HL-60 (cell line): ENCODE measurements at regions not wholly inside any gene's neighbourhood (a gene's known extent, or its start where the extent isn't known, plus 50 kb on each side); places are given as distances from the start of the nearest gene placed in this dataset.

Source experiments
- DNase-seq, 2 experiments: peaks; one replicate each; pipeline ENCODE4 v3.0.0-alpha.2; 2010 to 2020; ENCODE audit warnings: low read depth in 1 of 2, low spot score in 1 of 2
- H3K27ac ChIP-seq: fragments of 250-450 bp; sonication (Bioruptor Pico); replicated peaks from 2 replicates; pipeline ENCODE4 v1.5.1; 2020; ENCODE audit warnings: mild to moderate bottlenecking, moderate library complexity
- H3K27me3 ChIP-seq: fragments of 250-450 bp; sonication (Bioruptor Pico); 2 replicates; pipeline ENCODE4 v1.5.1; 2021; ENCODE audit warnings: mild to moderate bottlenecking, moderate library complexity; ENCODE audit not compliant: insufficient read depth, poor library complexity, severe bottlenecking
- H3K4me3 ChIP-seq: replicated peaks from 2 replicates; pipeline ENCODE4 v1.5.1; 2011; ENCODE audit warnings: mild to moderate bottlenecking, control low read depth, low read length; ENCODE audit not compliant: insufficient read depth
- GABPA ChIP-seq: IDR thresholded peaks from 2 replicates; pipeline ENCODE4 v1.6.1; 2012; ENCODE audit warnings: low read depth
- POLR2AphosphoS5 ChIP-seq: IDR thresholded peaks from 2 replicates; pipeline ENCODE4 v1.6.1; 2012; ENCODE audit warnings: low read depth
- SPI1 ChIP-seq: IDR thresholded peaks from 2 replicates; pipeline ENCODE4 v1.6.1; 2012; ENCODE audit warnings: low read depth, mild to moderate bottlenecking, borderline replicate concordance
- TF ChIP-seq, protein P1 (sequence below): IDR thresholded peaks from one replicate; pipeline ENCODE4 v1.5.1; 2011; ENCODE audit warnings: low read length, control low read depth, inconsistent platforms; ENCODE audit not compliant: insufficient read depth
- TF ChIP-seq, protein P2 (sequence below): IDR thresholded peaks from 2 replicates; pipeline ENCODE4 v1.6.1; 2012; ENCODE audit warnings: low read depth; ENCODE audit not compliant: insufficient replicate concordance

DNA sequence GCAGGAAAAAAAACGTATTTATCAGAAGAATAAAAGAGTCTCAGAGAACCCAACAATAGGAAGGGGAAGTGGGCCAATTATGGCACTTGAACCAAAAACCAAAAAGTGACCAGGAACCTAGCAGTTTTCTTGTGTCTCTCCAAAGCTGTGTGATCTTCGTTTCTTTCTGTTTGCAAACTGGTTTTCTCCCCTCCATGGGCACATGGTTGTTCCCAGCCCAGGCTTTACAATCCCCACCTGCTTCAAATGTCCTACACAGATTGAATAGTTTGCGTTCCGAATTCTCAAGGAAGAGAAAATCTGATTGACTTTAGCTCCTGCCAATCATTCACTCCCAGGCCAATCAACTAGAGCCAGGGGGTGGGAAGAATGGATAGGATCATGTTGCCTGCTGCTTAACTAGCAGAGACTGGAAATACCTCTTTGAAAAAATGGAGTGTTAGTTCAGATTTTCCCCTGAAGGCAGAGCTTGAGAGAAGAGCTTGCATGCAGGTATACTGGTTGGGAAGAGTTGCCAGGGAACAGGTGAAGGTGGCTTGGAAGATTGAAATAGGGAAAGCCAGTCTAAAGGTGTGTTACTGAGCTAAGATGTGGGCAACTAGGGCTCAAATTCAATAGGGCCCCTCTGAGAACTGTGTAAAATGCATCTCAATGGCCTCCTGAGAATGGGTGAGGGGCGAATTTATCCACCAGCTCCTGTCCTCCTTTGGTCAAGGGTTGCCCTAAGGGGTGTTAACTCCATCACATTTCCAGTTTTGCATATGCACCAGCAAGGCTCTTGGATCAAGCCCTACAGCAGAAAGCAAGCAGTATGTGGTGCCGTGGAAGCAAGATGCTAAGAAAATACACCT is 106.4 kb upstream of the SRRM4 start:
- no peak for DNase-seq
- no peaks in the 10 kb centered on the region for H3K27me3 ChIP-seq
- TF ChIP-seq, protein P1, sequence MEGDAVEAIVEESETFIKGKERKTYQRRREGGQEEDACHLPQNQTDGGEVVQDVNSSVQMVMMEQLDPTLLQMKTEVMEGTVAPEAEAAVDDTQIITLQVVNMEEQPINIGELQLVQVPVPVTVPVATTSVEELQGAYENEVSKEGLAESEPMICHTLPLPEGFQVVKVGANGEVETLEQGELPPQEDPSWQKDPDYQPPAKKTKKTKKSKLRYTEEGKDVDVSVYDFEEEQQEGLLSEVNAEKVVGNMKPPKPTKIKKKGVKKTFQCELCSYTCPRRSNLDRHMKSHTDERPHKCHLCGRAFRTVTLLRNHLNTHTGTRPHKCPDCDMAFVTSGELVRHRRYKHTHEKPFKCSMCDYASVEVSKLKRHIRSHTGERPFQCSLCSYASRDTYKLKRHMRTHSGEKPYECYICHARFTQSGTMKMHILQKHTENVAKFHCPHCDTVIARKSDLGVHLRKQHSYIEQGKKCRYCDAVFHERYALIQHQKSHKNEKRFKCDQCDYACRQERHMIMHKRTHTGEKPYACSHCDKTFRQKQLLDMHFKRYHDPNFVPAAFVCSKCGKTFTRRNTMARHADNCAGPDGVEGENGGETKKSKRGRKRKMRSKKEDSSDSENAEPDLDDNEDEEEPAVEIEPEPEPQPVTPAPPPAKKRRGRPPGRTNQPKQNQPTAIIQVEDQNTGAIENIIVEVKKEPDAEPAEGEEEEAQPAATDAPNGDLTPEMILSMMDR: no peak
- no peak for TF ChIP-seq SPI1
- TF ChIP-seq POLR2AphosphoS5: no peak
- no peak for TF ChIP-seq GABPA
- TF ChIP-seq, protein P2, sequence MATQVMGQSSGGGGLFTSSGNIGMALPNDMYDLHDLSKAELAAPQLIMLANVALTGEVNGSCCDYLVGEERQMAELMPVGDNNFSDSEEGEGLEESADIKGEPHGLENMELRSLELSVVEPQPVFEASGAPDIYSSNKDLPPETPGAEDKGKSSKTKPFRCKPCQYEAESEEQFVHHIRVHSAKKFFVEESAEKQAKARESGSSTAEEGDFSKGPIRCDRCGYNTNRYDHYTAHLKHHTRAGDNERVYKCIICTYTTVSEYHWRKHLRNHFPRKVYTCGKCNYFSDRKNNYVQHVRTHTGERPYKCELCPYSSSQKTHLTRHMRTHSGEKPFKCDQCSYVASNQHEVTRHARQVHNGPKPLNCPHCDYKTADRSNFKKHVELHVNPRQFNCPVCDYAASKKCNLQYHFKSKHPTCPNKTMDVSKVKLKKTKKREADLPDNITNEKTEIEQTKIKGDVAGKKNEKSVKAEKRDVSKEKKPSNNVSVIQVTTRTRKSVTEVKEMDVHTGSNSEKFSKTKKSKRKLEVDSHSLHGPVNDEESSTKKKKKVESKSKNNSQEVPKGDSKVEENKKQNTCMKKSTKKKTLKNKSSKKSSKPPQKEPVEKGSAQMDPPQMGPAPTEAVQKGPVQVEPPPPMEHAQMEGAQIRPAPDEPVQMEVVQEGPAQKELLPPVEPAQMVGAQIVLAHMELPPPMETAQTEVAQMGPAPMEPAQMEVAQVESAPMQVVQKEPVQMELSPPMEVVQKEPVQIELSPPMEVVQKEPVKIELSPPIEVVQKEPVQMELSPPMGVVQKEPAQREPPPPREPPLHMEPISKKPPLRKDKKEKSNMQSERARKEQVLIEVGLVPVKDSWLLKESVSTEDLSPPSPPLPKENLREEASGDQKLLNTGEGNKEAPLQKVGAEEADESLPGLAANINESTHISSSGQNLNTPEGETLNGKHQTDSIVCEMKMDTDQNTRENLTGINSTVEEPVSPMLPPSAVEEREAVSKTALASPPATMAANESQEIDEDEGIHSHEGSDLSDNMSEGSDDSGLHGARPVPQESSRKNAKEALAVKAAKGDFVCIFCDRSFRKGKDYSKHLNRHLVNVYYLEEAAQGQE: no peak
- no peak overlapping the region for H3K27ac ChIP-seq
- no peak overlapping the region for H3K4me3 ChIP-seq

DNA sequence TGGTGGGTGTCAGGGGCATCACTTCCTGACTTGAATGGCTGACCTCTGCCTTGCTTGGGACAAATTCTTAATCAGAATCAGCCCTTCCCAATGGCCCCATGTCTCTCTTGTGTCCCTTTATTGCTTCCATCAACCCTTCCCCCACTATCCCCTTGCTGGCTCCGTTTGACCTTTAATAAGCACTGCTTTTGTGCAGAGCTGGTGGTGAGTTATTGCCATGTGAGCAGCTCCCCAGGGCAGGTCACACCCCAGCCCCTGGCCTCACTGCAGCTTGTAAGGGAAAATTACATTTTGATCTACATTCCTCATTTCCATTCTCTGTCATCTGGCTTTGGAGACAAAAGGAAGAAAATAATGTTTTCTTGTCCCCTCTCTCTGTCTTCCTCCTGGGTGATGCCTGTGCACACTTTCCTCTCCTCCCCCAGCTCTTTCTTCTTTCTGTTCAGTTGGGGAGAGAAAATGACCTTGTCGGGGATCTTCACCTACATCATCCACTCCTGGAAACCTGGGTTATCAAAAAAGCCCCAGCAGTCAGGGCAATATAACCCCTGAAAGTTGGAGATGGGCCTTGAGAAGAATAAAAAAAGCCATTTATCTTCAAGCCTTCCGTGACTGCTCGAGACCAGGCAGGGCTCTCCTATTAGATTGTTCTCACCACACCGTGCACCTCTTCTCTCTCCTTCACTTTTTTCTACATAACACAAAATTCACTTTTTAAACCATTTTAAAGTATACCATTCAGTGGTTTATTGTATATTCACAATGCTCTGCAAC is 100.4 kb upstream of the SRRM4 start:
- TF ChIP-seq, protein P2: no peak
- TF ChIP-seq, protein P1: no peak
- TF ChIP-seq SPI1: no peak
- no peak for TF ChIP-seq GABPA
- TF ChIP-seq POLR2AphosphoS5: no peak
- no peak for DNase-seq
- no peak overlapping the region for H3K27ac ChIP-seq

DNA sequence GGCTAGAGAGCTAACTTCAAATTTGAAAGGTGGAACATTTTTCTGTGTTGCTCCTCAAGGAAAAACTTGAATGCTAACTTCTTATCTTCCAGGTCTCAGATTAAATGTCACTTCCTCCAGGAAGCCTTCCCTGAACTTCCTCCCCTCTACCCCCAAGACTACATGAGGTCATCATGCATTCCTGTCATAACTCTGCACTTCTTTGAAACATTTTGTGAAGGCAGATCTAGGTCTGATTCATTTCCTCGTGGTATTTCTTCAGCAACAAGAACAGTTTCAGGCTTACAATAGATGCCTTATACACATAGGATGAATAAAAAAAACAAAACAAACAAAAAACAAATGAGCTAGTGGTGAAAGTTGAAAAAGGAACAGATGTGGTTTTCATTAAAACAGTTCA is 97.1 kb upstream of the SRRM4 start:
- Histone ChIP-seq H3K4me3 (no peak overlapping the region), H3K27me3 (no peaks in the 10 kb centered on the region), H3K27ac (no peak overlapping the region)
- no peak for DNase-seq
- no peak for TF ChIP-seq GABPA

More for the DNA sequence above, 100.4 kb upstream of the SRRM4 start:
- Histone ChIP-seq H3K27me3 (no peaks in the 10 kb centered on the region), H3K4me3 (no peak overlapping the region)

DNA sequence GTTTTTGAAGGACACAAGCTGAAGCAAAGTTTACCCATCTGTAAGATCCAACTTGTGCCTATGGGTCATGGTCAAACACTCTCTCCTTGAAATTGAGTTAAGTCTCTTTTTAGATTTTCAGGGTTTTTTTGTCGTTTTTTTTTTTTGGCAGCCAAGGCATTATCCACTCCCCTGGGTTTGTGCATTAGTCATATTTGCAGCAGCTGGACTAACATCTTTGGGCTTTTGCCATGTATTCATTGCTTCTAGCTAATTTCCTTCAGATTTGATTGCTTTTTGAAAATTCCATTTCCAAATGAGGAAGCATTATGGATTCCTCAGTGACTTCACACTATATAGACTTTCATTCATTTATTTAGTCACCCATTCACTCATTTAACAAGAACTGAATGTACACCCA is 80.3 kb upstream of the SRRM4 start:
- TF ChIP-seq, protein P2: no peak
- TF ChIP-seq POLR2AphosphoS5 (no peak), GABPA (no peak), SPI1 (no peak)
- TF ChIP-seq, protein P1: no peak
- DNase-seq: no peak
- Histone ChIP-seq H3K4me3 (no peak overlapping the region), H3K27me3 (no peaks in the 10 kb centered on the region), H3K27ac (no peak overlapping the region)
